HCT116 (cell line): ENCODE measurements at regions not wholly inside any gene's neighbourhood (a gene's known extent, or its start where the extent isn't known, plus 50 kb on each side); places are given as distances from the start of the nearest gene placed in this dataset.

Source experiments
- EZH2 ChIP-seq: fragments of 200-600 bp; sonication (generic); IDR thresholded peaks from 2 replicates; pipeline ENCODE4 v1.6.1; 2017; ENCODE audit warnings: antibody characterized with exemption, mixed run types
- EZH2phosphoT487 ChIP-seq: fragments of 200-600 bp; IDR thresholded peaks from 2 replicates; pipeline ENCODE4 v1.6.1; 2018; ENCODE audit warnings: antibody characterized with exemption, borderline replicate concordance
- TF ChIP-seq, protein P1 (sequence below), 3 experiments: fragments of 200-600 bp in 1 of 3; sonication (generic) in 1 of 3; IDR thresholded peaks in 2 of 3; conservative IDR thresholded peaks in 1 of 3; 2 replicates each; pipeline ENCODE4 v1.5.1; 2012 to 2017; ENCODE audit warnings: low read depth in 2 of 3, low read length in 2 of 3, antibody characterized with exemption in 1 of 3, borderline replicate concordance in 1 of 3, control low read depth in 1 of 3, mild to moderate bottlenecking in 1 of 3, mixed read lengths in 1 of 3, mixed run types in 1 of 3, moderate library complexity in 1 of 3; ENCODE audit not compliant: insufficient read depth in 1 of 3
- TF ChIP-seq, protein P2 (sequence below): IDR thresholded peaks from 2 replicates; pipeline ENCODE4 v1.6.1; 2012; ENCODE audit warnings: low read depth

- TF ChIP-seq, protein P1, sequence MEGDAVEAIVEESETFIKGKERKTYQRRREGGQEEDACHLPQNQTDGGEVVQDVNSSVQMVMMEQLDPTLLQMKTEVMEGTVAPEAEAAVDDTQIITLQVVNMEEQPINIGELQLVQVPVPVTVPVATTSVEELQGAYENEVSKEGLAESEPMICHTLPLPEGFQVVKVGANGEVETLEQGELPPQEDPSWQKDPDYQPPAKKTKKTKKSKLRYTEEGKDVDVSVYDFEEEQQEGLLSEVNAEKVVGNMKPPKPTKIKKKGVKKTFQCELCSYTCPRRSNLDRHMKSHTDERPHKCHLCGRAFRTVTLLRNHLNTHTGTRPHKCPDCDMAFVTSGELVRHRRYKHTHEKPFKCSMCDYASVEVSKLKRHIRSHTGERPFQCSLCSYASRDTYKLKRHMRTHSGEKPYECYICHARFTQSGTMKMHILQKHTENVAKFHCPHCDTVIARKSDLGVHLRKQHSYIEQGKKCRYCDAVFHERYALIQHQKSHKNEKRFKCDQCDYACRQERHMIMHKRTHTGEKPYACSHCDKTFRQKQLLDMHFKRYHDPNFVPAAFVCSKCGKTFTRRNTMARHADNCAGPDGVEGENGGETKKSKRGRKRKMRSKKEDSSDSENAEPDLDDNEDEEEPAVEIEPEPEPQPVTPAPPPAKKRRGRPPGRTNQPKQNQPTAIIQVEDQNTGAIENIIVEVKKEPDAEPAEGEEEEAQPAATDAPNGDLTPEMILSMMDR (IDR thresholded peaks at IDR 0.05 in 2 of 3, conservative IDR thresholded peaks at IDR 0.05 in 1 of 3; ENCODE audit: borderline replicate concordance in 1 of 3, insufficient read depth in 1 of 3, low read depth in 2 of 3, low read length in 2 of 3): no peak
- TF ChIP-seq EZH2phosphoT487: no peak
- no peak for TF ChIP-seq EZH2
- TF ChIP-seq, protein P2, sequence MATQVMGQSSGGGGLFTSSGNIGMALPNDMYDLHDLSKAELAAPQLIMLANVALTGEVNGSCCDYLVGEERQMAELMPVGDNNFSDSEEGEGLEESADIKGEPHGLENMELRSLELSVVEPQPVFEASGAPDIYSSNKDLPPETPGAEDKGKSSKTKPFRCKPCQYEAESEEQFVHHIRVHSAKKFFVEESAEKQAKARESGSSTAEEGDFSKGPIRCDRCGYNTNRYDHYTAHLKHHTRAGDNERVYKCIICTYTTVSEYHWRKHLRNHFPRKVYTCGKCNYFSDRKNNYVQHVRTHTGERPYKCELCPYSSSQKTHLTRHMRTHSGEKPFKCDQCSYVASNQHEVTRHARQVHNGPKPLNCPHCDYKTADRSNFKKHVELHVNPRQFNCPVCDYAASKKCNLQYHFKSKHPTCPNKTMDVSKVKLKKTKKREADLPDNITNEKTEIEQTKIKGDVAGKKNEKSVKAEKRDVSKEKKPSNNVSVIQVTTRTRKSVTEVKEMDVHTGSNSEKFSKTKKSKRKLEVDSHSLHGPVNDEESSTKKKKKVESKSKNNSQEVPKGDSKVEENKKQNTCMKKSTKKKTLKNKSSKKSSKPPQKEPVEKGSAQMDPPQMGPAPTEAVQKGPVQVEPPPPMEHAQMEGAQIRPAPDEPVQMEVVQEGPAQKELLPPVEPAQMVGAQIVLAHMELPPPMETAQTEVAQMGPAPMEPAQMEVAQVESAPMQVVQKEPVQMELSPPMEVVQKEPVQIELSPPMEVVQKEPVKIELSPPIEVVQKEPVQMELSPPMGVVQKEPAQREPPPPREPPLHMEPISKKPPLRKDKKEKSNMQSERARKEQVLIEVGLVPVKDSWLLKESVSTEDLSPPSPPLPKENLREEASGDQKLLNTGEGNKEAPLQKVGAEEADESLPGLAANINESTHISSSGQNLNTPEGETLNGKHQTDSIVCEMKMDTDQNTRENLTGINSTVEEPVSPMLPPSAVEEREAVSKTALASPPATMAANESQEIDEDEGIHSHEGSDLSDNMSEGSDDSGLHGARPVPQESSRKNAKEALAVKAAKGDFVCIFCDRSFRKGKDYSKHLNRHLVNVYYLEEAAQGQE: no peak
Measured at GRCh38 chr10:80927419-80928078, 389.8 kb downstream of the SH2D4B start.
